GM13976 (cell line): ENCODE measurements at regions not wholly inside any gene's neighbourhood (a gene's known extent, or its start where the extent isn't known, plus 50 kb on each side); places are given as distances from the start of the nearest gene placed in this dataset.
"Not testable (repeated sequence)": the region's sequence is repeated elsewhere in the genome, so short reads cannot be mapped to it uniquely, and the experiment has no call there.

Source experiments
- DNase-seq: peaks from one replicate; pipeline ENCODE4 v3.0.0; 2012; ENCODE audit warnings: low spot score
- in situ Hi-C: fragments of 300-500 bp; cut with MboI; formaldehyde crosslinking; loops from one replicate; pipeline ENCODE4 v1.12.0; 2022; ENCODE audit warnings: low sequenced_read_pairs, mixed read lengths, inconsistent platforms; ENCODE audit not compliant: unreplicated experiment
- TF ChIP-seq, protein P1 (sequence below): IDR thresholded peaks from 2 replicates; pipeline ENCODE4 v1.5.1; 2012; ENCODE audit warnings: borderline replicate concordance, mild to moderate bottlenecking; ENCODE audit not compliant: insufficient read depth; ENCODE audit errors: extremely low read depth, missing control alignments, control extremely low read depth

DNA sequence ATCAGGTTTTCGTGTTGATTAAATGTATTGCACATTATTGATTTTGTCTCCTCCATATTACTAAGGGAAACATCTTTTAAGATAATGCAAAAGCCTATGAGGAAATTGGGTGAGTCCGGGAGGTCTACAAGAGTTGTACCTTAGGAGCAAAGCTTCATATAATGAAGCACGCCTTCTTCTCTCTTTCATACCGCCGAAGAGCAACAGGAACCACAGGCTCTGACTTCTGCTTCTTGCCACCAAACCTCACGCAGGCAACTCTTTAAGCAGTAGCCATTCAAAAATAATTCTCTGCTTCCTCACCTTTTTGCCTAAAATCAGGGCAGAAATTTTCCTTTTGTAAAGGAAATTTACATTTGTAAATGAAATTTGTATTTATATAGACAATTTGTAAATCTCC is 139.6 kb downstream of the SPRY1 start:
- DNase-seq = no peak
- TF ChIP-seq, protein P1, sequence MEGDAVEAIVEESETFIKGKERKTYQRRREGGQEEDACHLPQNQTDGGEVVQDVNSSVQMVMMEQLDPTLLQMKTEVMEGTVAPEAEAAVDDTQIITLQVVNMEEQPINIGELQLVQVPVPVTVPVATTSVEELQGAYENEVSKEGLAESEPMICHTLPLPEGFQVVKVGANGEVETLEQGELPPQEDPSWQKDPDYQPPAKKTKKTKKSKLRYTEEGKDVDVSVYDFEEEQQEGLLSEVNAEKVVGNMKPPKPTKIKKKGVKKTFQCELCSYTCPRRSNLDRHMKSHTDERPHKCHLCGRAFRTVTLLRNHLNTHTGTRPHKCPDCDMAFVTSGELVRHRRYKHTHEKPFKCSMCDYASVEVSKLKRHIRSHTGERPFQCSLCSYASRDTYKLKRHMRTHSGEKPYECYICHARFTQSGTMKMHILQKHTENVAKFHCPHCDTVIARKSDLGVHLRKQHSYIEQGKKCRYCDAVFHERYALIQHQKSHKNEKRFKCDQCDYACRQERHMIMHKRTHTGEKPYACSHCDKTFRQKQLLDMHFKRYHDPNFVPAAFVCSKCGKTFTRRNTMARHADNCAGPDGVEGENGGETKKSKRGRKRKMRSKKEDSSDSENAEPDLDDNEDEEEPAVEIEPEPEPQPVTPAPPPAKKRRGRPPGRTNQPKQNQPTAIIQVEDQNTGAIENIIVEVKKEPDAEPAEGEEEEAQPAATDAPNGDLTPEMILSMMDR = no peak
- in situ Hi-C loops = no loop called here

DNA sequence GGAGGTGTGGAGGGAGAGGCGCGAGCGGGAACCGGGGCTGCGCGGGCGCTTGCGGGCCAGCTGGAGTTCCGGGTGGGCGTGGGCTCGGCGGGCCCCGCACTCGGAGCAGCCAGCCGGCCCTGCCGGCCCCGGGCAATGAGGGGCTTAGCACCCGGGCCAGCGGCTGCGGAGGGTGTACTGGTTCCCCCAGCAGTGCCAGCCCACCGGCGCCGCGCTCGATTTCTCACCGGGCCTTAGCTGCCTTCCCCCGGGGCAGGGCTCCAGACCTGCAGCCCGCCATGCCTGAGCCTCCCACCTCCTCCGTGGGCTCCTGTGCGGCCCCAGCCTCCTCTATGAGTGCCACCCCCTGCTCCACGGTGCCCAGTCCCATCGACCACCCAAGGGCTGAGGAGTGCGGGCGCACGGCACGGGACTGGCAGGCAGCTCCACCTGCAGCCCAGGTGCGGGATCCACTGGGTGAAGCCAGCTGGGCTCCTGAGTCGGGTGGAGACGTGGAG is 141.4 kb downstream of the SPRY1 start:
- in situ Hi-C loops, DNase-seq: not testable (repeated sequence)

- TF ChIP-seq, protein P1 = no peak
- no peak for DNase-seq
- in situ Hi-C loops = no loop called here
Observed at GRCh38 chr4:123545667-123546572, 149.3 kb downstream of the SPRY1 start.

GRCh38 chr4:123546573-123547060 is 150.0 kb downstream of the SPRY1 start:
- in situ Hi-C loops = no loop called here
- TF ChIP-seq, protein P1 = no peak
- no peak for DNase-seq

DNA sequence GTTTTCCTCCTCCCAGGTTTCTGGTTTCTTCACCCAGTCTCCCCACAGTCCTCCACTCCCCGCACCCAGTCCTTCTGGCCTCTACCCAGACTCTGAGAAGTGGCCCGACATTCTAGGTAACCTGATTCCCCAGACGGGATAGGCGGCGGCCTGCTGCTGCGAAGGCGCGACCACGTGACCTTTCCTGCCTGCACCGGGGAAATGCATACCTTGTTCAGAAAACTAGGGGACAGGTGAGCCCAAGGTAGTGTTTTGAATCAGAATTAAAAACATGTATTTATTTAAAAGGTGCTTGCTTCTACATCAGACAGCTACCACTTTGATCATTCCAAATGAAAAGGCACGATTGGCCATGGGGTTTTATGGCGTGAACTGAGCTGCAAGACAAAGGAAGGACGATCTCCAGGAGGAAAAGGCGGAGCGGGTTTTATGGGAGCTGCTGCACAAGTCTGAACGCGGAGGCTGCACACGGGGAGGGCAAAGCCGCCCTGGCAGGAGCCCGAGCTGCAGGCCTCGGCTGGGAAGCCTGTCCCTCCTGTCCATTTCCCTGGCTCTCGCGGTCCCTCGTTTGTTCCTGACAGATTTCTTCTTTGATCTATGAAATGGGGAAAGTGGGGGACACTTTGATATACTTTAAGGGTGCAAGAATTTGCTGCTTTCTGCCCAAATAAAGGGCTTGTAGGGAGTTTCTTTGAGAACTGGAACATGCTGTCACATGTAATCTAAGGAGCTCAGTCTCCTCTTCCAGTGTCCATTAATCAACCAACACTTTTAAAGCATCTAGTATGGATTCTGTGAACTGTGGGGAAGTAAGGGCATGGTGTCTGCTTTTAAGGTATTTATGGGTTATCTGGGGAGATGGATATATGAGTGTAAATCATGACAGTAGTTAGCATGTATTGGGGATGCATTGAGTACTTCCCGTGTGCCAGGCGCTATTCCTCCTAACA is 150.9 kb downstream of the SPRY1 start:
- TF ChIP-seq, protein P1 = no peak
- no peak for DNase-seq
- in situ Hi-C loops = no loop called here

DNA sequence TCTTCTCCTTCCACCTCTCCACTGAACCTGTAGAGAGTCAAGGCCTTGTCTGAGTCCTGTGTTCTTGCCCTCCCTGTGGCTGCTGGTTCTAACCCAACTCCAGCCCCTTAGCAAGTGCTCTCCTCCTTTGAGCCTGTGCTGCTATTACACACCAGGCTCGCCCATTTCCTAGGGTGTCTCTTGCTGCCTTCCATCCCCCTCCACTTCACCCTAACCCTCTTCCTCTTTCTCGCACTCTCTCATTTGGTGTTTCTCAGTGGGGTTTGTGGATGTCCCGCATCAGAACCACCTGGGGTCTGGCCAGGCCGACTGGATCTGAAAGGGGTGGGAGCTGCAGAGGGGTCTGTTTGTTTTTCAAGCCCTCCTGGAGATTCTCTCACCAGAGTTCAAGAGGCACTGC is 156.7 kb downstream of the SPRY1 start:
- in situ Hi-C loops = loop anchor here (25.0 kb wide), 1 partner anchor 441 kb away; no protein-coding TSS in a partner anchor
- DNase-seq = no peak
- TF ChIP-seq, protein P1 = no peak
